SK-N-MC (cell line): ENCODE measurements at regions not wholly inside any gene's neighbourhood (a gene's known extent, or its start where the extent isn't known, plus 50 kb on each side); places are given as distances from the start of the nearest gene placed in this dataset.

Experiments
- DNase-seq: peaks from one replicate; pipeline ENCODE4 v3.0.0-alpha.2; 2011; ENCODE audit warnings: low read depth, low spot score
- H3K27ac ChIP-seq: fragments of 200-600 bp; sonication (generic); 2 replicates; pipeline ENCODE4 v1.5.1; 2016; ENCODE audit warnings: mixed run types
- H3K36me3 ChIP-seq: fragments of 200-600 bp; sonication (generic); 2 replicates; pipeline ENCODE4 v1.6.1; 2017; ENCODE audit warnings: antibody characterized with exemption, low read length, mixed read lengths; ENCODE audit not compliant: insufficient read depth
- H3K4me3 ChIP-seq: fragments of 200-600 bp; sonication (generic); 2 replicates; pipeline ENCODE4 v1.5.1; 2016
- H3K9ac ChIP-seq: fragments of 200-600 bp; sonication (generic); 2 replicates; pipeline ENCODE4 v1.8.0; 2017; ENCODE audit warnings: mixed run types, mixed read lengths; ENCODE audit not compliant: insufficient read length
- H3K9me3 ChIP-seq: fragments of 200-600 bp; sonication (generic); 2 replicates; pipeline ENCODE4 v1.6.1; 2017; ENCODE audit warnings: low read depth, mild to moderate bottlenecking, antibody characterized with exemption, low read length, moderate library complexity, mixed read lengths
- EZH2 ChIP-seq: fragments of 200-600 bp; sonication (generic); IDR thresholded peaks from one replicate; pipeline ENCODE4 v1.6.1; 2017; ENCODE audit warnings: antibody characterized with exemption
- FOXP2 ChIP-seq: optimal IDR thresholded peaks from 2 replicates; pipeline ENCODE3; 2011; ENCODE audit warnings: mild to moderate bottlenecking, moderate library complexity; ENCODE audit not compliant: insufficient read depth; ENCODE audit errors: extremely low read length, control extremely low read depth
- POLR2AphosphoS5 ChIP-seq: IDR thresholded peaks from 2 replicates; pipeline ENCODE4 v1.6.1; 2012; ENCODE audit warnings: mild to moderate bottlenecking, low read depth, low read length, borderline replicate concordance

GRCh38 chr2:48817355-48817754 lies 61.8 kb upstream of the LHCGR start:
- DNase-seq = no peak
- no peak overlapping the region for H3K27ac ChIP-seq
- TF ChIP-seq POLR2AphosphoS5 (no peak), FOXP2 (no peak), EZH2 (no peak)
- no peaks in the 10 kb centered on the region for H3K9me3 ChIP-seq
- H3K9ac ChIP-seq = no peak overlapping the region
- H3K36me3 ChIP-seq = no peaks in the 10 kb centered on the region
- H3K4me3 ChIP-seq = no peak overlapping the region

- no peak for DNase-seq
- TF ChIP-seq EZH2 = no peak
- TF ChIP-seq POLR2AphosphoS5 = no peak
- no peak for TF ChIP-seq FOXP2
- no peaks in the 10 kb centered on the region for H3K9me3 ChIP-seq
- H3K4me3 ChIP-seq = no peak overlapping the region
- H3K9ac ChIP-seq = no peak overlapping the region
- no peak overlapping the region for H3K27ac ChIP-seq
- H3K36me3 ChIP-seq = no peaks in the 10 kb centered on the region
Measured at GRCh38 chr2:48812416-48812815, 56.9 kb upstream of the LHCGR start.

GRCh38 chr2:48808311-48808710 lies 52.8 kb upstream of the LHCGR start:
- H3K36me3 ChIP-seq = no peaks in the 10 kb centered on the region
- no peak overlapping the region for H3K4me3 ChIP-seq
- H3K9ac ChIP-seq = no peak overlapping the region
- no peak for TF ChIP-seq EZH2
- no peak for TF ChIP-seq FOXP2
- no peak for TF ChIP-seq POLR2AphosphoS5
- H3K9me3 ChIP-seq = no peaks in the 10 kb centered on the region
- H3K27ac ChIP-seq = no peak overlapping the region
- DNase-seq = no peak
